GM19463 (cell line): ENCODE measurements at regions not wholly inside any gene's neighbourhood (a gene's known extent, or its start where the extent isn't known, plus 50 kb on each side); places are given as distances from the start of the nearest gene placed in this dataset.

ENCODE experiments used
- ATAC-seq: cut with Tn5 transposase; IDR thresholded peaks from one replicate; pipeline ENCODE4 v1.9.1; 2021; ENCODE audit warnings: mild to moderate bottlenecking, moderate library complexity; ENCODE audit not compliant: unreplicated experiment

DNA sequence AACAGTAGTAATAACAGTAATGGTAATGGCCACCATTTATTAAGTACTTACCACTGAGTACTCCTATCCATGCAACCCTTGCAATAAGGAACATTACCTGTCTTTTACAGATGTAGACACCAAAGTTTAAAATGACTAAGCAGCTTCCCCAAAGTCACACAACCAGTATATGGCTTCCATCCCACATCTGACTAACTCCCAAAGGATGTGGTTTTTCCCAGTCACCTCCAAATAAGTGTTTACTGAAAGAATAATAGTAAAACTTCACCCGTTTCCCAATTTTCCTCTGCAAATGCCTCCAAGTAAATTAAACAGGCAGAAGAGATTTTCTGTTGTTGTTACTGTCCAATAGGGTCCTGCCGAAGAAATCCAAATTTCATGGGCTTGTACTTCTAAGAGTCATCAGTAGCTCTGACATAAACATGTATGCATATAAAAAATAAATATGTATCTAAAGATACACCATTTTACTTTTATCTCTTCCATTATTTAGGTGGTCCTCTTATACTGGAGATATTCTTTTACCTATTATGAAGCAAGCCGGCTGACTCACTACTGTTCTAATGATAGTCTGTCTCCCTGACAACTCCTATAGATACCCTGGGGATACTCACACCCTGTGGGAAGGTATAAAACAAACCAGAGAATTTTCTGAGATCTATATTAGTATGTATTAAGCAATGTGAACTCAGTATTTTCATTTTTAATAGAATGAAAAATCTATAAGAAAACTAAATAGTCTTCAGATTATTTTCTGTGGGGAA lies 77.9 kb upstream of the ID4 start:
- ATAC-seq: no peak

DNA sequence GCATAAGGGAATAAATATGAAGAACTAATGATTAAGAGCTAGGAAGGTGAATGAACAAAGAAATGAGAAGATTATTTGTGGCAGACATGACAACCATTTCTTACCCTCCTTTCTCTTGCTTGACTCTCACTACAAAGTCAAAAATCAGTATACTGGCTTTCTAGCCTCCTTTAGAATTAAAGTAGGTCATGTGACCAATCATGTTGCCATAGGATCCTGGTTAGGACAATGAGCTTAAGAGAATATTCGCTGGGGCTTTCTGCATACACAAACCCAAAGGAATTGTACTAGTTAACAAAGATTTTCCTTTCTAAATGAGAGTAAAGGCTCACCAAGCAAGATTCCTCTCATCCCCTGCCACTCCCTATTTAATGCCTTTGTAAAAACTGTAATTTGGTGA lies 76.0 kb upstream of the ID4 start:
- no peak for ATAC-seq

DNA sequence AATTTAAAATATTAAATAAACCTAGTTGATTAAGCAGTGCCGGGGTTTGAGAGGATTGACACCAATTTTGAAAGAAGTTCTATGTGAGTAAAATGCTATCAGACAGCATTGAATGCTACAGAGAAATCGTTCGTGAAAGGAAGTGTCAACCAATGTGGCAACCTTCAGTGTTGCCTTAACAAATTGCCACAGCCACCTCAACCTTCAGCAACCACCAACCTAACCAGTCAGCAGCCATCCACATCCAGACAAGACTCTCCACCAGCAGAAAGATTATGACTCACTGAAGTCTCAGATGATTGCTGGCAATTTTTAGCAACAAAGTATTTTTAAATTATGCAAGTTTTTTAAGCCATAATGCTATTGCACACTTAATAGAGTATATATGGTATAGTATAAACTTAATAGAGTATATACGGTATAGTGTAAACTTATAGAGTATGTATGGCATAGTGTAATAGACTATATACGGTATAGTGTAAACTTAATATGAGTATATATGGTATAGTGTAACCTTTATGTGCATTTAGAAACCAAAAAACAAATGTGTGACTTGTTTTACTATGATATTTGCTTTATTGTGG lies 65.3 kb upstream of the ID4 start:
- ATAC-seq: no peak

DNA sequence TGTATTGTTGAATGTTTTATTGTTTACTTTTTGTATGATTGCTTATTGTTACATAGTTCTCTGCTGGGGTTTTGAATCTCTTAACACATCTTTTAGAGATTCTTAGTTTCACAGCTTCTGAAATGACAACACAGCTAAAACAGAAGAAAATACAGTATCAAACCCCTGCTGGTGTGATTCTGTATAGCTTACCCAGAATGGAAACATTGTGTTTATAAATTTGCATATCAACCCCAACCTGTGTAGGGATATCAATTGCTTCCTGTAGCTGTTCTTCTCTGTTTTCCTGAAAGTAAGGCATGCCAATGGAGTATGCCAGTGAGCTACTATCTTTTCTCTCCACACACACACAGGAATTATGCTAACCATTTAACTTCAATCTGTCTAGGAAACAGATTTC lies 64.3 kb upstream of the ID4 start:
- ATAC-seq: no peak

DNA sequence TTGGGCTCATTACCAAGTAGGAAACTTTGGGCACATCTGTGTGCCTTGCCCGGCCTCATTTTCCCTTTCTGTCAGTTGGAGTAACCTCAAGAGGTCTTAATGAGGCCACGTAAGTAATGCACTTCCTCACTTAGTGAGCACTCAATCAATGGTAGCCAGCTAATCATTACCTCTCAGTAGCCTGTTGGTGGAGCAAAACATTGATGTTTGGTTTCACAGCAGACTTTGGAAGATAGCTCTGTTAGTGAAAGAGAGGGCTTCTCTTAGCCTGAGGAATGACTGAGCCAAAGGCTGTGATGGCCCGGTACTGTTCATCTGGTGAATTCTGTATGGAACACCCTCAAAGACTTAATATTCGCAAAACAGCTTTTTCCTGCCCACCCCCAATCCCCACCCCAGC lies 55.9 kb upstream of the ID4 start:
- no peak for ATAC-seq

DNA sequence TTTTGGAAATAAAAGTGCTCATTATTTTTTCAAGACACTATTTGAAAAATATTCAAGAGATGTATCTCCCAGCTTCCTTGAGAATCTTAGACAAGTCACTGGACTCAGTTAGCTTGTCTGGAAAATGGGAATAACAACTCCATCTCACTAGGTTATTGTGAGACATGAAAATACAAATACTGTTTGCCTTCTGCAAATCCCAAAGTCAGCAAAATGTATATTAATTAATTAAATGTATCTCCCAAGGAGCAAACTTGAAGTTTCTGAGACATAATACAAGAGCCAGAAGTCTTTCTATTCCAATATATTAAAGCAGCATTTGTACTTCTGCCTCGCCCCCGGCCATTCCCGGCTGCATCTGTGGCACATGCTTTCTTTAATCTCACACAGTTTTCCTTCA lies 54.6 kb upstream of the ID4 start:
- ATAC-seq: no peak
